K562 (cell line): ENCODE measurements at regions not wholly inside any gene's neighbourhood (a gene's known extent, or its start where the extent isn't known, plus 50 kb on each side); places are given as distances from the start of the nearest gene placed in this dataset.

ENCODE experiments used
- ATAC-seq: fragments of 200-7000 bp; cut with Tn5 transposase; 3 replicates; pipeline ENCODE4 v1.9.1; 2020; ENCODE audit warnings: moderate library complexity
- BruUV-seq: library from RNA; stranded (reverse); fragments of 400-500 nt; replicated peaks from 2 replicates; lab custom pipeline; 2021; lab: Mats Ljungman, UMichigan
- CTCF ChIA-PET: fragments of 300-600 bp; formaldehyde crosslinking; extraction: SDS; loops from one replicate; lab custom pipeline; 2021; ENCODE audit warnings: low intra/inter-chr PET ratio; lab: Yijun Ruan, JAX
- POLR2A ChIA-PET: fragments of 300-600, 350-650 bp; sonication (Branson Sonifier 250); formaldehyde crosslinking; extraction: SDS; loops from one replicate; lab custom pipeline; 2021; ENCODE audit warnings: antibody characterized with exemption, inconsistent platforms; lab: Yijun Ruan, JAX
- DNase-seq, 4 experiments: peaks; one replicate each; pipeline versions ENCODE4 v3.0.0 to v3.0.0-alpha.2; 2011 to 2018; ENCODE audit warnings: low spot score in 3 of 4, mixed read lengths in 3 of 4; ENCODE audit errors: extremely low read depth in 1 of 4
- FAIRE-seq: peaks from 2 replicates; lab custom pipeline; 2011; peaks lifted over from hg19 to GRCh38; lab: Jason Lieb, UNC
- H2AFZ ChIP-seq: 2 replicates; pipeline ENCODE4 v1.6.0; 2011; ENCODE audit warnings: low read depth, low read length, control low read depth, inconsistent platforms
- H3K27ac ChIP-seq: fragments of 200-600 bp; 3 replicates; pipeline ENCODE4 v1.8.0; 2011; ENCODE audit warnings: low read depth, mild to moderate bottlenecking, control low read depth, inconsistent platforms, low read length, moderate library complexity, mixed read lengths; ENCODE audit errors: extremely low read depth
- H3K27me3 ChIP-seq, 2 experiments: fragments of 300-600 bp in 1 of 2; 2 replicates in 1 of 2; 3 replicates in 1 of 2; pipeline versions ENCODE4 v1.6.0 to v1.8.0; 2011; ENCODE audit warnings: inconsistent platforms in 2 of 2, low read length in 2 of 2, mild to moderate bottlenecking in 1 of 2, mixed read lengths in 1 of 2, moderate library complexity in 1 of 2; ENCODE audit not compliant: control insufficient read depth in 2 of 2, insufficient read depth in 2 of 2
- H3K36me3 ChIP-seq: fragments of 300-600 bp; 3 replicates; pipeline ENCODE4 v1.8.0; 2011; ENCODE audit warnings: mild to moderate bottlenecking, low read length, inconsistent platforms; ENCODE audit not compliant: control insufficient read depth, insufficient read depth
- H3K4me1 ChIP-seq, 2 experiments: fragments of 200-600 bp in 1 of 2; replicated peaks in 1 of 2; 2 replicates in 1 of 2; 3 replicates in 1 of 2; pipeline versions ENCODE4 v1.5.1 to v1.8.0; 2011; ENCODE audit warnings: inconsistent platforms in 2 of 2, low read length in 2 of 2, mild to moderate bottlenecking in 1 of 2, mixed read lengths in 1 of 2, moderate library complexity in 1 of 2; ENCODE audit not compliant: control insufficient read depth in 2 of 2, insufficient read depth in 2 of 2
- H3K4me2 ChIP-seq: 2 replicates; pipeline ENCODE4 v1.6.1; 2011; ENCODE audit warnings: low read length, control low read depth, inconsistent platforms, mixed read lengths; ENCODE audit not compliant: insufficient read depth
- H3K4me3 ChIP-seq: fragments of 200-600 bp; sonication (generic), shearing (Covaris generic); 2 replicates; pipeline ENCODE4 v1.5.1; 2016; ENCODE audit warnings: control low read depth, inconsistent platforms
- H3K79me2 ChIP-seq: fragments of 200-600 bp; 3 replicates; pipeline ENCODE4 v1.8.0; 2011; ENCODE audit warnings: low read length, inconsistent platforms; ENCODE audit not compliant: control insufficient read depth, insufficient read depth
- H3K9ac ChIP-seq, 2 experiments: 2 replicates each; pipeline versions ENCODE4 v1.6.0 to v1.6.1; 2011; ENCODE audit warnings: low read depth in 2 of 2, low read length in 2 of 2, control low read depth in 1 of 2, inconsistent platforms in 1 of 2, mild to moderate bottlenecking in 1 of 2, mixed read lengths in 1 of 2; ENCODE audit not compliant: insufficient read depth in 1 of 2
- H3K9me1 ChIP-seq: one replicate; pipeline ENCODE4 v1.6.0; 2011; ENCODE audit warnings: inconsistent platforms, mild to moderate bottlenecking, low read length, moderate library complexity; ENCODE audit not compliant: control insufficient read depth, insufficient read depth
- H3K9me3 ChIP-seq: replicated peaks from 2 replicates; pipeline ENCODE4 v1.5.1; 2011; ENCODE audit warnings: low read depth, low read length, inconsistent platforms; ENCODE audit not compliant: control insufficient read depth, insufficient read depth
- H4K20me1 ChIP-seq: replicated peaks from 2 replicates; pipeline ENCODE4 v1.6.1; 2011; ENCODE audit warnings: low read length, inconsistent platforms, mixed read lengths; ENCODE audit not compliant: control insufficient read depth, insufficient read depth
- CBX2 ChIP-seq: fragments of 200-600 bp; sonication (generic); IDR thresholded peaks from one replicate; pipeline ENCODE4 v1.6.1; 2012; ENCODE audit warnings: mild to moderate bottlenecking, low read length, inconsistent platforms; ENCODE audit not compliant: insufficient read depth, poor library complexity, severe bottlenecking
- DMBX1 ChIP-seq: fragments of 250-450 bp; sonication (Bioruptor Pico); IDR thresholded peaks from 2 replicates; pipeline ENCODE4 v1.8.0; 2022; ENCODE audit warnings: inconsistent platforms, mild to moderate bottlenecking, moderate library complexity, borderline replicate concordance
- E2F3 ChIP-seq: fragments of 250-450 bp; sonication (Bioruptor Pico); IDR thresholded peaks from 2 replicates; pipeline ENCODE4 v1.4.0; 2020; ENCODE audit warnings: mild to moderate bottlenecking
- FOSL1 ChIP-seq: fragments of 200-800 bp; sonication (Bioruptor generic); conservative IDR thresholded peaks from 2 replicates; pipeline ENCODE4 v1.6.1; 2016; ENCODE audit warnings: missing genetic modification characterization, missing compliant biosample characterization
- GATA2 ChIP-seq: sonication (generic); formaldehyde crosslinking; IDR thresholded peaks from 2 replicates; pipeline ENCODE4 v1.4.0; 2020; ENCODE audit warnings: mild to moderate bottlenecking, missing genetic modification reagents
- ILF3 ChIP-seq: fragments of 450-650 bp; IDR thresholded peaks from 2 replicates; pipeline ENCODE4 v1.6.1; 2018; ENCODE audit warnings: antibody characterized with exemption, mild to moderate bottlenecking, moderate library complexity, borderline replicate concordance
- MTA3 ChIP-seq: fragments of 450-650 bp; formaldehyde crosslinking; IDR thresholded peaks from 2 replicates; pipeline ENCODE4 v1.6.1; 2017; ENCODE audit warnings: mild to moderate bottlenecking, borderline replicate concordance
- POLR3G ChIP-seq: IDR thresholded peaks from 2 replicates; pipeline ENCODE4 v1.6.1; 2011; ENCODE audit not compliant: insufficient read length, insufficient replicate concordance; ENCODE audit errors: extremely low read depth
- ZBTB40 ChIP-seq, 2 experiments: fragments of 450-650 bp in 1 of 2; sonication (generic) in 1 of 2; formaldehyde crosslinking in 1 of 2; IDR thresholded peaks; 2 replicates each; pipeline versions ENCODE4 v1.7.1 to v1.9.0; 2016 to 2022; ENCODE audit warnings: inconsistent platforms in 1 of 2, mild to moderate bottlenecking in 1 of 2, missing genetic modification reagents in 1 of 2
- ZC3H4 ChIP-seq: sonication (generic); formaldehyde crosslinking; IDR thresholded peaks from 2 replicates; pipeline ENCODE4 v1.9.0; 2021; ENCODE audit warnings: missing genetic modification reagents, borderline replicate concordance
- ZNF316 ChIP-seq: fragments of 450-650 bp; IDR thresholded peaks from 2 replicates; pipeline ENCODE4 v1.6.1; 2016
- in situ Hi-C: fragments of 300-500 bp; cut with MboI; formaldehyde crosslinking; loops from 4 replicates; pipeline ENCODE4 v1.15.0; 2018; ENCODE audit warnings: inconsistent platforms, mixed read lengths
- intact Hi-C: fragments of 100-400 bp; cut with micrococcal nuclease; formaldehyde crosslinking; loops from 2 replicates; pipeline ENCODE4 v1.14.2; 2022
- TF ChIP-seq, protein P1 (sequence below): fragments of 250-450 bp; sonication (Bioruptor Pico); IDR thresholded peaks from 2 replicates; pipeline ENCODE4 v1.5.0; 2021; ENCODE audit warnings: mild to moderate bottlenecking, borderline replicate concordance

DNA sequence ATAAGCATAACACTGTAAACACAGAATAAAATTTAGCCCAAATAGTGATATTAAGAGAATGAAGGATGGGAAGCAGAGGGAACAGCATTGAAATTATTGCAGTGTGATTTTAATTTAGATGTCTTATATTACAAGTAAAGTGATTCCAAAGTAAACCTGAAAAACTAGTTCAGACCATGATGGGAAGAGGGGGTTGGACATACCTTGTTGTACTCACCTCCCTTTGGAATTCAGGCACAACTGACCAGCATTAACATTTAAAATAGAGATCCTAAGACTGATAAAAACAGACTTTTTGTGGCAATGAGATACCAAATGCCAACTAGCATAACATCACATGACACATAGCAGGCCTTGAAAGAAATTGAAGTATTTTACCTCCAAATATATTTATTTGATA, 210.0 kb upstream of the ADRA1D start:
- BruUV-seq = no TSS peak
- intact Hi-C loops = no loop called here
- TF ChIP-seq ZNF316 (no peak), DMBX1 (CRISPR knock-in tag) (no peak), ZC3H4 (no peak), GATA2 (CRISPR knock-in tag) (no peak), MTA3 (no peak), E2F3 (CRISPR knock-in tag) (no peak), CBX2 (no peak), ILF3 (no peak), FOSL1 (no peak), ZBTB40 (IDR thresholded peaks at IDR 0.05) (no peak), ZBTB40 (CRISPR knock-in tag; IDR thresholded peaks at IDR 0.05) (no peak), POLR3G (no peak)
- TF ChIP-seq, protein P1, sequence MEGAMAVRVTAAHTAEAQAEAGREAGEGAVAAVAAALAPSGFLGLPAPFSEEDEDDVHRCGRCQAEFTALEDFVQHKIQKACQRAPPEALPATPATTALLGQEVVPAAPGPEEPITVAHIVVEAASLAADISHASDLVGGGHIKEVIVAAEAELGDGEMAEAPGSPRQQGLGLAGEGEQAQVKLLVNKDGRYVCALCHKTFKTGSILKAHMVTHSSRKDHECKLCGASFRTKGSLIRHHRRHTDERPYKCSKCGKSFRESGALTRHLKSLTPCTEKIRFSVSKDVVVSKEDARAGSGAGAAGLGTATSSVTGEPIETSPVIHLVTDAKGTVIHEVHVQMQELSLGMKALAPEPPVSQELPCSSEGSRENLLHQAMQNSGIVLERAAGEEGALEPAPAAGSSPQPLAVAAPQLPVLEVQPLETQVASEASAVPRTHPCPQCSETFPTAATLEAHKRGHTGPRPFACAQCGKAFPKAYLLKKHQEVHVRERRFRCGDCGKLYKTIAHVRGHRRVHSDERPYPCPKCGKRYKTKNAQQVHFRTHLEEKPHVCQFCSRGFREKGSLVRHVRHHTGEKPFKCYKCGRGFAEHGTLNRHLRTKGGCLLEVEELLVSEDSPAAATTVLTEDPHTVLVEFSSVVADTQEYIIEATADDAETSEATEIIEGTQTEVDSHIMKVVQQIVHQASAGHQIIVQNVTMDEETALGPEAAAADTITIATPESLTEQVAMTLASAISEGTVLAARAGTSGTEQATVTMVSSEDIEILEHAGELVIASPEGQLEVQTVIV (CRISPR knock-in tag) = no peak

More for the DNA sequence above, 210.0 kb upstream of the ADRA1D start:
- POLR2A ChIA-PET = no interaction called here
- in situ Hi-C loops = no loop called here
- Histone ChIP-seq H3K4me2 (no peak overlapping the region), H3K27ac (no peak overlapping the region), H2AFZ (no peak overlapping the region), H3K27me3 (no peaks in the 10 kb centered on the region), H3K9me1 (no peaks in the 10 kb centered on the region), H3K9me3 (no peaks in the 10 kb centered on the region), H3K4me3 (no peak overlapping the region), H3K4me1 (no peaks in the 10 kb centered on the region), H4K20me1 (no peaks in the 10 kb centered on the region), H3K9ac (no peak overlapping the region), H3K79me2 (no peaks in the 10 kb centered on the region), H3K36me3 (no peaks in the 10 kb centered on the region)
- no peak for ATAC-seq
- no peak for FAIRE-seq
- no peak for DNase-seq
- CTCF ChIA-PET = no interaction called here
